ENCODE measurements at regions not wholly inside any gene's neighbourhood (a gene's known extent, or its start where the extent isn't known, plus 50 kb on each side); places are given as distances from the start of the nearest gene placed in this dataset.
"Not testable (repeated sequence)": the region's sequence is repeated elsewhere in the genome, so short reads cannot be mapped to it uniquely, and the experiment has no call there.

- Histone ChIP-seq H4K20me1 (no peaks in the 10 kb centered on the region), H3K4me2 (no peak overlapping the region), H3K9ac (no peak overlapping the region), H3K9me3 (replicated peaks in 1 of 11) (no peaks in the 10 kb centered on the region), H3K4me1 (peaks cover 6 to 26% (median 22%) of the 10 kb centered on the region in 10 experiments), H3K36me3 (no peaks in the 10 kb centered on the region), H3K27ac (no peak overlapping the region), H3K27me3 (no peaks in the 10 kb centered on the region), H3K4me3 (no peak overlapping the region)
- no peak for TF ChIP-seq Cebpa-rat (IDR thresholded peaks at IDR 0.05)
These were observed 138.9 kb downstream of the PROX1 start for GRCh38 chr1:214126697-214127146.

GRCh38 chr1:214127705-214128104, 139.9 kb downstream of the PROX1 start:
- Histone ChIP-seq H3K9me3 (replicated peaks in 1 of 11) (no peaks in the 10 kb centered on the region), H4K20me1 (no peaks in the 10 kb centered on the region), H3K4me3 (no peak overlapping the region), H3K9ac (no peak overlapping the region), H3K36me3 (no peaks in the 10 kb centered on the region), H3K27ac (no peak overlapping the region), H3K27me3 (no peaks in the 10 kb centered on the region), H3K4me2 (no peak overlapping the region), H3K4me1 (peaks cover 8 to 36% (median 30%) of the 10 kb centered on the region in 10 experiments)
- no peak for TF ChIP-seq Cebpa-rat (IDR thresholded peaks at IDR 0.05)

GRCh38 chr1:214135886-214136285, 145.1 kb upstream of the SMYD2 start:
- Histone ChIP-seq H3K4me1 (peaks cover 24 to 55% (median 47%) of the 10 kb centered on the region in 10 experiments), H3K27me3 (no peaks in the 10 kb centered on the region), H4K20me1 (no peaks in the 10 kb centered on the region), H3K36me3 (no peaks in the 10 kb centered on the region), H3K9ac (peak overlapping the region in 7 of 11 experiments; percentile 4 to 55 (median 26); a peak in 9 of 22 replicates), H3K9me3 (replicated peaks in 1 of 11) (peaks cover 0 to 5% (median 0%) of the 10 kb centered on the region in 11 experiments; a peak in 1 of 22 replicates), H3K4me3 (peak overlapping the region in 1 of 10 experiments; percentile 26; a peak in 2 of 20 replicates), H3K27ac (peak overlapping the region in 7 of 11 experiments; percentile 36 to 67 (median 56); a peak in 13 of 22 replicates), H3K4me2 (peak overlapping the region; percentile 67 to 90 (median 80))
- no peak for TF ChIP-seq Cebpa-rat (IDR thresholded peaks at IDR 0.05)

- no peaks in the 10 kb centered on the region for H3K36me3 ChIP-seq
- no peak for TF ChIP-seq Cebpa-rat (IDR thresholded peaks at IDR 0.05)
- H3K4me3 ChIP-seq, result no peak overlapping the region; a peak in 2 of 20 replicates
- peaks cover 20 to 49% (median 42%) of the 10 kb centered on the region in 10 experiments for H3K4me1 ChIP-seq
- no peaks in the 10 kb centered on the region for H4K20me1 ChIP-seq
- H3K9me3 ChIP-seq (replicated peaks in 1 of 11), result peaks cover 0 to 5% (median 0%) of the 10 kb centered on the region in 11 experiments; a peak in 1 of 22 replicates
- H3K27me3 ChIP-seq, result no peaks in the 10 kb centered on the region
- H3K4me2 ChIP-seq, result peak overlapping the region; percentile 67 to 90 (median 80)
- H3K9ac ChIP-seq, result peak overlapping the region in 6 of 11 experiments; percentile 4 to 53 (median 17); a peak in 5 of 22 replicates
- H3K27ac ChIP-seq, result peak overlapping the region in 7 of 11 experiments; percentile 39 to 67 (median 56); a peak in 12 of 22 replicates
These were observed 144.5 kb upstream of the SMYD2 start for GRCh38 chr1:214136324-214136919.

GRCh38 chr1:214141486-214141885, 139.5 kb upstream of the SMYD2 start:
- Histone ChIP-seq H3K9ac (no peak overlapping the region), H3K27ac (no peak overlapping the region), H3K9me3 (replicated peaks in 1 of 11) (peaks cover 0 to 5% (median 0%) of the 10 kb centered on the region in 11 experiments; a peak in 1 of 22 replicates), H3K4me1 (peaks cover 5 to 28% (median 18%) of the 10 kb centered on the region in 10 experiments; a peak in 19 of 20 replicates), H3K27me3 (no peaks in the 10 kb centered on the region), H3K4me2 (no peak overlapping the region), H3K4me3 (no peak overlapping the region), H3K36me3 (no peaks in the 10 kb centered on the region), H4K20me1 (no peaks in the 10 kb centered on the region)
- no peak for TF ChIP-seq Cebpa-rat (IDR thresholded peaks at IDR 0.05)

- no peaks in the 10 kb centered on the region for H3K36me3 ChIP-seq
- H3K4me1 ChIP-seq, result peaks cover 0 to 15% (median 10%) of the 10 kb centered on the region in 10 experiments; a peak in 12 of 20 replicates
- no peak overlapping the region for H3K9ac ChIP-seq
- no peaks in the 10 kb centered on the region for H4K20me1 ChIP-seq
- no peaks in the 10 kb centered on the region for H3K27me3 ChIP-seq
- H3K27ac ChIP-seq, result no peak overlapping the region
- no peak overlapping the region for H3K4me3 ChIP-seq
- TF ChIP-seq Cebpa-rat (IDR thresholded peaks at IDR 0.05), result no peak
- 0 out of 22 replicates have a peak, but pooled peaks cover 0 to 3% (median 0%) of the 10 kb centered on the region in 11 experiments for H3K9me3 ChIP-seq (replicated peaks in 1 of 11)
- peak overlapping the region in 7 of 11 experiments; percentile 21 to 64 (median 47); a peak in 13 of 22 replicates for H3K4me2 ChIP-seq
These were observed 137.7 kb upstream of the SMYD2 start for GRCh38 chr1:214143006-214143992.

GRCh38 chr1:214144521-214144920, 136.4 kb upstream of the SMYD2 start:
- H3K9ac ChIP-seq; H3K27me3 ChIP-seq; H3K36me3 ChIP-seq; H3K9me3 ChIP-seq (replicated peaks in 1 of 11); H3K4me3 ChIP-seq; H3K4me2 ChIP-seq; H4K20me1 ChIP-seq; H3K27ac ChIP-seq: not testable (repeated sequence)
- H3K4me1 ChIP-seq, result peaks cover 0 to 15% (median 10%) of the 10 kb centered on the region in 10 experiments; a peak in 12 of 20 replicates

GRCh38 chr1:214146523-214146922, 134.4 kb upstream of the SMYD2 start:
- Histone ChIP-seq H3K9ac (no peak overlapping the region), H3K27ac (no peak overlapping the region), H3K4me2 (no peak overlapping the region), H4K20me1 (no peaks in the 10 kb centered on the region), H3K36me3 (no peaks in the 10 kb centered on the region), H3K4me1 (peaks cover 0 to 15% (median 10%) of the 10 kb centered on the region in 10 experiments; a peak in 12 of 20 replicates), H3K9me3 (replicated peaks in 1 of 11) (no peaks in the 10 kb centered on the region), H3K27me3 (no peaks in the 10 kb centered on the region), H3K4me3 (no peak overlapping the region)
- no peak for TF ChIP-seq Cebpa-rat (IDR thresholded peaks at IDR 0.05)
